Naive B cell (primary cell): ENCODE measurements at regions not wholly inside any gene's neighbourhood (a gene's known extent, or its start where the extent isn't known, plus 50 kb on each side); places are given as distances from the start of the nearest gene placed in this dataset.
"Not testable (repeated sequence)": the region's sequence is repeated elsewhere in the genome, so short reads cannot be mapped to it uniquely, and the experiment has no call there.

ENCODE experiments used
- ATAC-seq, 2 donors: fragments of 150-1000 bp; cut with Tn5 transposase; 2 replicates each; pipeline ENCODE4 v1.10.0; 2021; ENCODE audit warnings: low read depth in 2 of 2, mild to moderate bottlenecking in 2 of 2, moderate library complexity in 2 of 2
- DNase-seq: peaks from one replicate; pipeline ENCODE4 v3.0.0; 2022
- H3K27ac Mint-ChIP-seq, 6 donors: one replicate each; pipeline ENCODE4 v1.8.0; 2020 to 2022; ENCODE audit warnings: mild to moderate bottlenecking in 6 of 6, mixed read lengths in 6 of 6, moderate library complexity in 5 of 6, inconsistent platforms in 2 of 6
- H3K27me3 Mint-ChIP-seq, 3 donors: one replicate each; pipeline ENCODE4 v1.8.0; 2021 to 2022; ENCODE audit warnings: mixed read lengths in 3 of 3, mild to moderate bottlenecking in 1 of 3
- H3K36me3 Mint-ChIP-seq, 2 donors: one replicate each; pipeline ENCODE4 v1.8.0; 2020 to 2022; ENCODE audit warnings: mixed read lengths in 2 of 2, inconsistent platforms in 1 of 2, mild to moderate bottlenecking in 1 of 2
- H3K4me1 Mint-ChIP-seq, 3 donors: one replicate each; pipeline ENCODE4 v1.8.0; 2020 to 2022; ENCODE audit warnings: mixed read lengths in 3 of 3, inconsistent platforms in 1 of 3, mild to moderate bottlenecking in 1 of 3, moderate library complexity in 1 of 3
- H3K4me3 Mint-ChIP-seq, 8 donors: one replicate each; pipeline ENCODE4 v1.8.0; 2020 to 2022; ENCODE audit warnings: mild to moderate bottlenecking in 8 of 8, mixed read lengths in 8 of 8, moderate library complexity in 8 of 8, inconsistent platforms in 2 of 8
- H3K9me3 Mint-ChIP-seq, 7 donors: one replicate each; pipeline ENCODE4 v1.8.0; 2020 to 2022; ENCODE audit warnings: mixed read lengths in 7 of 7, mild to moderate bottlenecking in 5 of 7, inconsistent platforms in 2 of 7, moderate library complexity in 1 of 7

DNA sequence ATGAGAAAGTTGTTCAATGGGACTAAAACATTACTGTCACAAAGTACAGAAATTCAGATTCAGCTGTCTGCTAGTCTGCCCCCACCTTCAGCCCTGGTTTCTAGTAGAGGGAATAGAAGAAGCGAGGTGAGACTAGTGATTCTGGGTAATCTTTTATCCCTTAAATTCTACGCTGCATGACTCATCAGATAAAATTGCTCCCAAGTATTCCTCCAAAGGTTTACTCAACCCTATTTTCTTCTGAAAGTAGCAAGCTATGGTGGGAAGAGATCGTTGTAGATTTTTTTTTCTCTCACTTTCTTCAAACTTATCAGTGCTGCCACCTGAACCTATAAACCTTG is 318.9 kb upstream of the RIOK2 start:
- Mint-ChIP-seq H3K27me3 (no peaks in the 10 kb centered on the region), H3K27ac (no peak overlapping the region), H3K4me1 (no peaks in the 10 kb centered on the region), H3K9me3 (peaks cover 0 to 2% (median 0%) of the 10 kb centered on the region in 7 donors), H3K36me3 (no peaks in the 10 kb centered on the region), H3K4me3 (no peak overlapping the region)
- no peak for ATAC-seq
- DNase-seq = no peak

DNA sequence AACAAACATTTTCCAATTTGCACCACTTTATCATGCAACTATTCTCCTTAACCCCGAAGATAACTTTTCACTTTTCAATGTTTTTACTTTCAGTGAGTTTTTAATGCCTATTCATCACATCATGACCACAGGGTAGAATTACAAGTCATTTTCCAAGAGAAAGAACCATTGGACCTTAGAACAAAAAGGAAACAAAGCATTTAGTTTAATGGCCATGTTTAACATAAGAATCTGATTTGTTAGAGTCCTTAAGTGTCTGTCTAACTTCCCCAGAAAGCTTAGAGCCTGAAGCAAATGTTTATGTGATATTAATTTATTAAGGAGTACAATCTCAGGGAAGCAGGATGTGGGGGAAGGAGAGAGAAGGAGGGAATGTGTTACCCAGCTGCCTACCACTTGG is 325.8 kb upstream of the RIOK2 start:
- H3K27ac Mint-ChIP-seq = no peak overlapping the region
- DNase-seq = no peak
- peaks cover 0 to 5% (median 2%) of the 10 kb centered on the region in 7 donors for H3K9me3 Mint-ChIP-seq
- ATAC-seq = no peak
- no peaks in the 10 kb centered on the region for H3K4me1 Mint-ChIP-seq
- H3K27me3 Mint-ChIP-seq = no peaks in the 10 kb centered on the region
- H3K36me3 Mint-ChIP-seq = no peaks in the 10 kb centered on the region
- no peak overlapping the region for H3K4me3 Mint-ChIP-seq

GRCh38 chr5:97519565-97519964 is 336.5 kb upstream of the RIOK2 start:
- not testable (repeated sequence) for H3K4me3 Mint-ChIP-seq, H3K4me1 Mint-ChIP-seq, H3K27ac Mint-ChIP-seq, H3K36me3 Mint-ChIP-seq, DNase-seq, H3K27me3 Mint-ChIP-seq, ATAC-seq
- H3K9me3 Mint-ChIP-seq = peaks cover 0 to 10% (median 6%) of the 10 kb centered on the region in 7 donors

- not testable (repeated sequence) for H3K4me3 Mint-ChIP-seq, H3K27me3 Mint-ChIP-seq, H3K27ac Mint-ChIP-seq, H3K9me3 Mint-ChIP-seq, H3K36me3 Mint-ChIP-seq, ATAC-seq, H3K4me1 Mint-ChIP-seq, DNase-seq
Observed at GRCh38 chr5:97523336-97523735, 340.3 kb upstream of the RIOK2 start.

DNA sequence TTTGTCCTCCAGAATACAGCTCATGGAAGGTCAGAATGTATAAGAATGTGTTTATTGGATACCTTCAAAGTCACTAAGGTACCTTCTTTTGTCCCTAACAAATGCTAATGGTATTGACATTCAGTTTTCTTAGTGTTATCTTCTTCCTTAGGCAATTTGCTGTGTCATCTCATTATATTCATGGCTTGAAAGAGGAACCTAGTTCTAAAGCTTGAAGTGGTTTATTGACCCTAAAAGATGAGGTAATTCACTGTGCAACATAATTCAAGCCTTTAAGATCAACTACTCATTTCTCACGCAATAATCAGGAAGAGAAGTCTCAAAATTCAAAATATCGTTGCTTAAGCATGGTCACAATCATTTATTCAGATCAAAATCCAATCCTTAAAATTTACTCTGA is 342.7 kb upstream of the RIOK2 start:
- H3K27me3 Mint-ChIP-seq = no peaks in the 10 kb centered on the region
- H3K4me1 Mint-ChIP-seq = no peaks in the 10 kb centered on the region
- no peak overlapping the region for H3K4me3 Mint-ChIP-seq
- ATAC-seq (no peak), DNase-seq (no peak)
- peaks cover 0 to 3% (median 0%) of the 10 kb centered on the region in 7 donors for H3K9me3 Mint-ChIP-seq
- H3K36me3 Mint-ChIP-seq = peaks cover 0 to 4% of the 10 kb centered on the region in 2 donors
- no peak overlapping the region for H3K27ac Mint-ChIP-seq

GRCh38 chr5:97528941-97529340 is 345.9 kb upstream of the RIOK2 start:
- no peak for ATAC-seq
- H3K9me3 Mint-ChIP-seq = peaks cover 0 to 3% (median 0%) of the 10 kb centered on the region in 7 donors
- H3K4me1 Mint-ChIP-seq = no peaks in the 10 kb centered on the region
- no peak overlapping the region for H3K4me3 Mint-ChIP-seq
- DNase-seq = no peak
- H3K27me3 Mint-ChIP-seq = no peaks in the 10 kb centered on the region
- peaks cover 0 to 4% of the 10 kb centered on the region in 2 donors for H3K36me3 Mint-ChIP-seq
- no peak overlapping the region for H3K27ac Mint-ChIP-seq

GRCh38 chr5:97529354-97529985 is 346.4 kb upstream of the RIOK2 start:
- peaks cover 0 to 3% (median 0%) of the 10 kb centered on the region in 7 donors for H3K9me3 Mint-ChIP-seq
- no peaks in the 10 kb centered on the region for H3K27me3 Mint-ChIP-seq
- ATAC-seq = no peak
- DNase-seq = no peak
- no peak overlapping the region for H3K4me3 Mint-ChIP-seq
- H3K36me3 Mint-ChIP-seq = peaks cover 0 to 4% of the 10 kb centered on the region in 2 donors
- no peaks in the 10 kb centered on the region for H3K4me1 Mint-ChIP-seq
- no peak overlapping the region for H3K27ac Mint-ChIP-seq

- ATAC-seq = no peak
- DNase-seq = no peak
- no peak overlapping the region for H3K4me3 Mint-ChIP-seq
- no peaks in the 10 kb centered on the region for H3K4me1 Mint-ChIP-seq
- no peaks in the 10 kb centered on the region for H3K27me3 Mint-ChIP-seq
- H3K36me3 Mint-ChIP-seq = no peaks in the 10 kb centered on the region
- no peak overlapping the region for H3K27ac Mint-ChIP-seq
- no peaks in the 10 kb centered on the region for H3K9me3 Mint-ChIP-seq
Observed at GRCh38 chr5:97531549-97531948, 348.5 kb upstream of the RIOK2 start.

- H3K4me3 Mint-ChIP-seq = no peak overlapping the region
- H3K4me1 Mint-ChIP-seq = no peaks in the 10 kb centered on the region
- H3K9me3 Mint-ChIP-seq = no peaks in the 10 kb centered on the region
- ATAC-seq (no peak), DNase-seq (no peak)
- H3K27ac Mint-ChIP-seq = no peak overlapping the region
- H3K27me3 Mint-ChIP-seq = no peaks in the 10 kb centered on the region
- no peaks in the 10 kb centered on the region for H3K36me3 Mint-ChIP-seq
Observed at GRCh38 chr5:97534166-97534565, 351.1 kb upstream of the RIOK2 start.

GRCh38 chr5:97536683-97537082 is 353.6 kb upstream of the RIOK2 start:
- H3K9me3 Mint-ChIP-seq = peaks cover 0 to 2% (median 0%) of the 10 kb centered on the region in 7 donors
- H3K4me3 Mint-ChIP-seq = no peak overlapping the region
- H3K27ac Mint-ChIP-seq = no peak overlapping the region
- no peaks in the 10 kb centered on the region for H3K4me1 Mint-ChIP-seq
- H3K27me3 Mint-ChIP-seq = no peaks in the 10 kb centered on the region
- H3K36me3 Mint-ChIP-seq = no peaks in the 10 kb centered on the region
- no peak for DNase-seq
- ATAC-seq = no peak

DNA sequence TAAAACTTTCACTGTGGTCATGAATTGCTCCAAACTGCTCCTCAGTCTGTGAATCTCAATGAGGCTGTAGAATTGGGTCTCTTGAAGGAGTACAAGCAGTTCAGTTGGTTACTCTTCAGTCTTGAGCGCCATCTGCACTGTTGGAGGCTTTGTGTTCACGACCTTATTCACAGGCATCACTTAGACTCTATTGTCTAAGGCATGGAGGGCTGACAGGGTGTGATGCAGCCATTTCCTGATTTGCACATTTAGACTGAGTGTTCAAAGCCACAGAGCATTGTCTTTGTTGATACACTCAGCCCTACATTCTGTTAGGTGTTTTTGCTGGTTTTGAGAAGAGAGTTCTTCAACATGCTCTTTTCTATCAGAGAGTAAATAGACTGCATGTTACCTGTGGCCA is 355.9 kb upstream of the RIOK2 start:
- Mint-ChIP-seq H3K27me3 (no peaks in the 10 kb centered on the region), H3K9me3 (peaks cover 0 to 2% (median 0%) of the 10 kb centered on the region in 7 donors), H3K4me3 (no peak overlapping the region), H3K36me3 (no peaks in the 10 kb centered on the region), H3K4me1 (no peaks in the 10 kb centered on the region), H3K27ac (no peak overlapping the region)
- DNase-seq (no peak), ATAC-seq (no peak)

DNA sequence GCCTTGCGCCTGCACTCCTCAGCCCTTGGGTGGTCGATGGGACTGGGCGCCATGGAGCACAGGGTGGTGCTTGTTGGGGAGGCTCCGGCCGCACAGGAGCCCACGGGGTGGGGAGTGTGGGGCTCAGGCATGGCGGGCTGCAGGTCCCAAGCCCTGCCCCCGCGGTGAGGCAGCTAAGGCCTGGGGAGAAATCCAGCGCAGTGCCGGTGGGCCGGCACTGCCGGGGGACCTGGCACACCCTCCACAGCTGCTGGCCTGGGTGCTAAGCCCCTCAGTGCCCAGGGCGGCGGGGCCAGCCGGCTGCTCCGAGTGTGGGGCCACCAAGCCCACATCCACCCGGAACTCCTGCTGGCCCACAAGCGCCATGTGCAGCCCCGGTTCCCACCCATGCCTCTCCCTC is 358.8 kb upstream of the RIOK2 start:
- H3K9me3 Mint-ChIP-seq = peaks cover 0 to 2% (median 0%) of the 10 kb centered on the region in 7 donors
- ATAC-seq (no peak), DNase-seq (no peak)
- no peak overlapping the region for H3K4me3 Mint-ChIP-seq
- H3K27ac Mint-ChIP-seq = no peak overlapping the region
- H3K27me3 Mint-ChIP-seq = no peaks in the 10 kb centered on the region
- H3K36me3 Mint-ChIP-seq = no peaks in the 10 kb centered on the region
- H3K4me1 Mint-ChIP-seq = no peaks in the 10 kb centered on the region

DNA sequence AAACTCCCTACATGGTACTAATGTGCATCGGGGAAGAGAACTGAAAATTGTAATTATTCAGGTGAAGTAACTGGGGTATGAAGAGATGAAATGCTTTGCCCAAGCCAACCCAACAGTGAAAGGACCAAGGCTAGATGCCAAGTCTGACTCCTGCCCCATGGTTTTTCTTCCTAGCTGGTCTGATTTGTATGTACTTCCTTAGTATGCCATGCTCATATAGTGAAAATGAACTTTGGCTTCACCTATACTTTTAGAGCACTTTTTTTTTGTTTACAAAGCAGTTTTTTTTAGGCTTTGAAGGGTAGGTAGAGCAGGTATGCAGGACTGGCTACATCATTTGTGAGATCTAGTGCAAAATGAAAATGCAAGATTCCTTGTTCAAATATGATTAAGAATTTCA is 359.4 kb upstream of the RIOK2 start:
- ATAC-seq = no peak

DNA sequence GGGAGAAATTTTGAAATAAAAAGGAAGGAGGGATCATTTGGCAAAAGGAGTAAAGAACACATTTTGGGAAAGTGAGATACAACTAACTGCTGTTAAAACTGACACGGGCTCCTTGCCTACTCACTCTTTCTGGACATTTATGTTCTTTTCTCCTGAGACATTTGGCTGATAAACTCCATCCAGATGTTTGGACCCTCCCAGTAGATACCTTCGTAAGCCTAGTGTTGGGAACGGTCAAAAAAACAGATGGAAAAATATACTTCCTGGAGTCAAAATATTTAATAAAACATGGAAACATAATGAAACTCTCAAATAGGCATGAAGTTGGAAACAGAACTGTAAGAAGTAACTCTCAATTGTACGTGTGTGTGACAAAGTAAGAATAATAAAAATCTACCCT is 360.1 kb upstream of the RIOK2 start:
- no peaks in the 10 kb centered on the region for H3K27me3 Mint-ChIP-seq
- H3K4me3 Mint-ChIP-seq = no peak overlapping the region
- peaks cover 0 to 2% (median 0%) of the 10 kb centered on the region in 7 donors for H3K9me3 Mint-ChIP-seq
- ATAC-seq (no peak), DNase-seq (no peak)
- no peak overlapping the region for H3K27ac Mint-ChIP-seq
- H3K4me1 Mint-ChIP-seq = peaks cover 0 to 11% (median 0%) of the 10 kb centered on the region in 3 donors
- no peaks in the 10 kb centered on the region for H3K36me3 Mint-ChIP-seq

More for the DNA sequence above, 359.4 kb upstream of the RIOK2 start:
- H3K27me3 Mint-ChIP-seq = no peaks in the 10 kb centered on the region
- H3K4me3 Mint-ChIP-seq = no peak overlapping the region
- DNase-seq = no peak
- H3K27ac Mint-ChIP-seq = no peak overlapping the region
- no peaks in the 10 kb centered on the region for H3K36me3 Mint-ChIP-seq
- peaks cover 0 to 4% (median 0%) of the 10 kb centered on the region in 3 donors for H3K4me1 Mint-ChIP-seq
- H3K9me3 Mint-ChIP-seq = peaks cover 0 to 2% (median 0%) of the 10 kb centered on the region in 7 donors

DNA sequence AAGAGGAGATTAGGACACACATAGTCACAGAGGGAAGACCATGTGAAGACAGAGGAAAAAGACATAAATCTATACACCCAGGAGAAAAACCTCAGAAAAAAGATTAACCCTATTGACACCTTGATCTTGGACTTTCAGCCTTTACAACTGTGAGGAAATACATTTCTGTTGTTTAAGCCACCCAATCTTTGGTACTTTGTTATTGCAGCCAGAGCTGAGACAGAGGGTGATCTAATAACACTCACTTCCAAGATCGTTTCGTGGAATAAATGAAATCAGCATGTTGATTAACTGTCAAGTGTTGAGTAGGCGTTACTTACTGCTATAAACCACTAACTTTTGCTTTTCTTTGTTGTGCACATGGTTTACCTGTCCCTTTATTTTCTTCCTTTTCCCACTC is 361.2 kb upstream of the RIOK2 start:
- peaks cover 5 to 15% (median 5%) of the 10 kb centered on the region in 3 donors for H3K4me1 Mint-ChIP-seq
- H3K36me3 Mint-ChIP-seq = no peaks in the 10 kb centered on the region
- no peak for DNase-seq
- ATAC-seq = no peak
- no peak overlapping the region for H3K4me3 Mint-ChIP-seq
- no peaks in the 10 kb centered on the region for H3K27me3 Mint-ChIP-seq
- H3K27ac Mint-ChIP-seq = no peak overlapping the region
- peaks cover 0 to 2% (median 0%) of the 10 kb centered on the region in 7 donors for H3K9me3 Mint-ChIP-seq
